ENCODE measurements at regions not wholly inside any gene's neighbourhood (a gene's known extent, or its start where the extent isn't known, plus 50 kb on each side); places are given as distances from the start of the nearest gene placed in this dataset.

GRCh38 chr22:49179175-49179574 lies 648.5 kb downstream of the BRD1 start:
- DNase-seq (ENCODE audit: low spot score) (no peak), ATAC-seq (no peak), FAIRE-seq (no peak)
- Histone ChIP-seq H3K9me3 (ENCODE audit: low read length) (no peaks in the 10 kb centered on the region), H3K4me2 (ENCODE audit: low read depth, low read length) (no peak overlapping the region), H3K27ac (ENCODE audit: extremely low read length, insufficient read depth, low read length) (no peak overlapping the region), H4K20me1 (ENCODE audit: insufficient read depth, low read length) (no peaks in the 10 kb centered on the region), H3K4me1 (ENCODE audit: insufficient read depth, low read length) (peaks cover 8% of the 10 kb centered on the region; the same call in 1 of the 2 replicates), H2AFZ (ENCODE audit: low read length) (no peak overlapping the region), H3K4me3 (replicated peaks in 1 of 3; ENCODE audit: insufficient read depth in 1 of 3, low read depth in 2 of 3, low read length in 3 of 3) (no peak overlapping the region), H3K9ac (ENCODE audit: insufficient read depth, low read depth, low read length) (no peak overlapping the region), H3K27me3 (ENCODE audit: control insufficient read depth in 1 of 2, insufficient read depth in 2 of 2, low read length in 2 of 2) (peaks cover 3 to 23% of the 10 kb centered on the region in 2 experiments; a peak in 2 of 5 replicates), H3K79me2 (ENCODE audit: insufficient read depth, low read length) (no peaks in the 10 kb centered on the region), H3K36me3 (replicated peaks in 1 of 2; ENCODE audit: control insufficient read depth in 1 of 2, insufficient read depth in 2 of 2, low read length in 2 of 2) (no peaks in the 10 kb centered on the region)
- WGBS (ENCODE audit: low lambda C conversion rate) = 58% methylated on average over 18 of the region's 18 CpGs
- POLR2A ChIA-PET = no interaction called here
- BruUV-seq (replicated peaks) = no TSS peak
- in situ Hi-C loops (cut with HindIII; ENCODE audit: extremely low pct_ligation_motif_present, low pct_unique_long_range_greater_than_20kb) = no loop called here
- intact Hi-C loops (cut with micrococcal nuclease; ENCODE audit: unreplicated experiment) = no loop called here
- CTCF ChIA-PET (ENCODE audit: low intra/inter-chr PET ratio, low total read pairs) = no interaction called here
- TF ChIP-seq ZBTB1 (CRISPR knock-in tag; IDR thresholded peaks at IDR 0.05; ENCODE audit: borderline replicate concordance) (no peak), KAT8 (CRISPR knock-in tag; IDR thresholded peaks at IDR 0.05) (no peak), ZNF317 (CRISPR knock-in tag; IDR thresholded peaks at IDR 0.05) (no peak), ZNF501 (CRISPR knock-in tag; IDR thresholded peaks at IDR 0.05) (no peak), ZKSCAN8 (CRISPR knock-in tag; IDR thresholded peaks at IDR 0.05; ENCODE audit: borderline replicate concordance) (no peak), IRF1 (CRISPR knock-in tag; IDR thresholded peaks at IDR 0.05; ENCODE audit: low read depth) (no peak), SKIL (CRISPR knock-in tag; IDR thresholded peaks at IDR 0.05; ENCODE audit: borderline replicate concordance) (no peak), ZSCAN25 (CRISPR knock-in tag; IDR thresholded peaks at IDR 0.05) (no peak), ZC3H13 (CRISPR knock-in tag; IDR thresholded peaks at IDR 0.05) (no peak), ETV6 (CRISPR knock-in tag; conservative IDR thresholded peaks at IDR 0.05) (no peak), TGIF2 (CRISPR knock-in tag; IDR thresholded peaks at IDR 0.05) (no peak), CC2D1A (CRISPR knock-in tag; IDR thresholded peaks at IDR 0.05) (no peak), ZBTB33 (CRISPR knock-in tag; IDR thresholded peaks at IDR 0.05) (no peak), DNMT1 (CRISPR knock-in tag; IDR thresholded peaks at IDR 0.05) (no peak), NONO (IDR thresholded peaks at IDR 0.05) (no peak), NONO (CRISPR knock-in tag; conservative IDR thresholded peaks at IDR 0.05) (no peak)
- TF ChIP-seq, protein P1, sequence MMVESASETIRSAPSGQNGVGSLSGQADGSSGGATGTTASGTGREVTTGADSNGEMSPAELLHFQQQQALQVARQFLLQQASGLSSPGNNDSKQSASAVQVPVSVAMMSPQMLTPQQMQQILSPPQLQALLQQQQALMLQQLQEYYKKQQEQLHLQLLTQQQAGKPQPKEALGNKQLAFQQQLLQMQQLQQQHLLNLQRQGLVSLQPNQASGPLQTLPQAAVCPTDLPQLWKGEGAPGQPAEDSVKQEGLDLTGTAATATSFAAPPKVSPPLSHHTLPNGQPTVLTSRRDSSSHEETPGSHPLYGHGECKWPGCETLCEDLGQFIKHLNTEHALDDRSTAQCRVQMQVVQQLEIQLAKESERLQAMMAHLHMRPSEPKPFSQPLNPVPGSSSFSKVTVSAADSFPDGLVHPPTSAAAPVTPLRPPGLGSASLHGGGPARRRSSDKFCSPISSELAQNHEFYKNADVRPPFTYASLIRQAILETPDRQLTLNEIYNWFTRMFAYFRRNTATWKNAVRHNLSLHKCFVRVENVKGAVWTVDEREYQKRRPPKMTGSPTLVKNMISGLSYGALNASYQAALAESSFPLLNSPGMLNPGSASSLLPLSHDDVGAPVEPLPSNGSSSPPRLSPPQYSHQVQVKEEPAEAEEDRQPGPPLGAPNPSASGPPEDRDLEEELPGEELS (CRISPR knock-in tag; IDR thresholded peaks at IDR 0.05) = no peak

Data from HepG2 (cell line).